GM19395 (cell line): ENCODE measurements at regions not wholly inside any gene's neighbourhood (a gene's known extent, or its start where the extent isn't known, plus 50 kb on each side); places are given as distances from the start of the nearest gene placed in this dataset.

Experiments used
- ATAC-seq: cut with Tn5 transposase; IDR thresholded peaks from one replicate; pipeline ENCODE4 v1.9.1; 2021; ENCODE audit warnings: mild to moderate bottlenecking, moderate library complexity; ENCODE audit not compliant: unreplicated experiment

GRCh38 chr13:107141767-107142166 is 573.8 kb upstream of the ARGLU1 start:
- ATAC-seq: no peak

- ATAC-seq: no peak
Measured at GRCh38 chr13:107139006-107139405, 571.1 kb upstream of the ARGLU1 start.

GRCh38 chr13:107138486-107138885 is 570.5 kb upstream of the ARGLU1 start:
- ATAC-seq: no peak

GRCh38 chr13:107133950-107134349 is 566.0 kb upstream of the ARGLU1 start:
- ATAC-seq: no peak

- no peak for ATAC-seq
Measured at GRCh38 chr13:107130566-107130965, 562.6 kb upstream of the ARGLU1 start.

- ATAC-seq: no peak
Measured at GRCh38 chr13:107124730-107125129, 556.8 kb upstream of the ARGLU1 start.

- ATAC-seq: no peak
Measured at GRCh38 chr13:107124129-107124718, 556.3 kb upstream of the ARGLU1 start.

GRCh38 chr13:107121793-107122192 is 553.9 kb upstream of the ARGLU1 start:
- no peak for ATAC-seq

GRCh38 chr13:107119989-107120881 is 552.3 kb upstream of the ARGLU1 start:
- no peak for ATAC-seq

- no peak for ATAC-seq
Measured at GRCh38 chr13:107118506-107118905, 550.6 kb upstream of the ARGLU1 start.

- no peak for ATAC-seq
Measured at GRCh38 chr13:107117327-107118012, 549.5 kb upstream of the ARGLU1 start.

GRCh38 chr13:107113387-107113786 is 545.5 kb upstream of the ARGLU1 start:
- ATAC-seq: no peak

- no peak for ATAC-seq
Measured at GRCh38 chr13:107111248-107111647, 543.3 kb upstream of the ARGLU1 start.

GRCh38 chr13:107104631-107105030 is 536.7 kb upstream of the ARGLU1 start:
- ATAC-seq: no peak

GRCh38 chr13:107102676-107103075 is 534.7 kb upstream of the ARGLU1 start:
- ATAC-seq: no peak

- ATAC-seq: no peak
Measured at GRCh38 chr13:107099661-107100060, 531.7 kb upstream of the ARGLU1 start.

- no peak for ATAC-seq
Measured at GRCh38 chr13:107097916-107098315, 530.0 kb upstream of the ARGLU1 start.

GRCh38 chr13:107095876-107096275 is 527.9 kb upstream of the ARGLU1 start:
- ATAC-seq: no peak

GRCh38 chr13:107091861-107092260 is 523.9 kb upstream of the ARGLU1 start:
- ATAC-seq: no peak

- no peak for ATAC-seq
Measured at GRCh38 chr13:107091428-107091827, 523.5 kb upstream of the ARGLU1 start.

- ATAC-seq: no peak
Measured at GRCh38 chr13:107088061-107088460, 520.1 kb upstream of the ARGLU1 start.
